GM06990 (cell line): ENCODE measurements at regions not wholly inside any gene's neighbourhood (a gene's known extent, or its start where the extent isn't known, plus 50 kb on each side); places are given as distances from the start of the nearest gene placed in this dataset.

Source experiments
- DNase-seq: peaks from one replicate; pipeline ENCODE4 v3.0.0-alpha.2; 2011; ENCODE audit not compliant: insufficient read length; ENCODE audit errors: extremely low read depth
- H3K27me3 ChIP-seq: replicated peaks from 2 replicates; pipeline ENCODE4 v1.6.0; 2011; ENCODE audit warnings: low read length; ENCODE audit not compliant: control insufficient read depth, insufficient read depth
- H3K36me3 ChIP-seq: 2 replicates; pipeline ENCODE4 v1.5.1; 2011; ENCODE audit warnings: low read length; ENCODE audit not compliant: control insufficient read depth, insufficient read depth
- H3K4me3 ChIP-seq: replicated peaks from 2 replicates; pipeline ENCODE4 v1.5.1; 2011; ENCODE audit warnings: low read depth, mild to moderate bottlenecking, control low read depth, low read length
- CTCF ChIP-seq: IDR thresholded peaks from 2 replicates; pipeline ENCODE4 v1.5.1; 2011; ENCODE audit warnings: low read length, control low read depth, mild to moderate bottlenecking, inconsistent platforms; ENCODE audit not compliant: insufficient read depth, poor library complexity, severe bottlenecking

GRCh38 chr2:20937353-20937752, 106.5 kb downstream of the APOB start:
- DNase-seq = no peak
- peaks cover 1% of the 10 kb centered on the region; the same call in 1 of the 2 replicates for H3K27me3 ChIP-seq
- no peak overlapping the region for H3K4me3 ChIP-seq
- no peaks in the 10 kb centered on the region for H3K36me3 ChIP-seq
- TF ChIP-seq CTCF = no peak

- no peak for DNase-seq
- no peak for TF ChIP-seq CTCF
- peaks cover 1% of the 10 kb centered on the region; the same call in 1 of the 2 replicates for H3K27me3 ChIP-seq
- no peak overlapping the region for H3K4me3 ChIP-seq
- no peaks in the 10 kb centered on the region for H3K36me3 ChIP-seq
These were observed 108.6 kb downstream of the APOB start for GRCh38 chr2:20935168-20935775.

- Histone ChIP-seq H3K36me3 (no peaks in the 10 kb centered on the region), H3K4me3 (no peak overlapping the region), H3K27me3 (peaks cover 1% of the 10 kb centered on the region; the same call in 1 of the 2 replicates)
- TF ChIP-seq CTCF = no peak
- no peak for DNase-seq
These were observed 109.6 kb downstream of the APOB start for GRCh38 chr2:20934236-20934635.

- DNase-seq = no peak
- H3K27me3 ChIP-seq = peaks cover 1% of the 10 kb centered on the region; the same call in 1 of the 2 replicates
- no peak for TF ChIP-seq CTCF
- H3K4me3 ChIP-seq = no peak overlapping the region
- no peaks in the 10 kb centered on the region for H3K36me3 ChIP-seq
These were observed 110.2 kb downstream of the APOB start for GRCh38 chr2:20933714-20934113.

- no peaks in the 10 kb centered on the region; the same call in 1 of the 2 replicates for H3K27me3 ChIP-seq
- TF ChIP-seq CTCF = no peak
- H3K4me3 ChIP-seq = no peak overlapping the region
- no peaks in the 10 kb centered on the region for H3K36me3 ChIP-seq
- DNase-seq = no peak
These were observed 108.4 kb upstream of the LDAH start for GRCh38 chr2:20931346-20931745.

GRCh38 chr2:20930928-20931327, 108.0 kb upstream of the LDAH start:
- TF ChIP-seq CTCF = no peak
- Histone ChIP-seq H3K36me3 (no peaks in the 10 kb centered on the region), H3K4me3 (no peak overlapping the region), H3K27me3 (no peaks in the 10 kb centered on the region; the same call in 1 of the 2 replicates)
- DNase-seq = no peak
